IPS-NIHi7 (cell line): ENCODE measurements at regions not wholly inside any gene's neighbourhood (a gene's known extent, or its start where the extent isn't known, plus 50 kb on each side); places are given as distances from the start of the nearest gene placed in this dataset.
"Not testable (repeated sequence)": the region's sequence is repeated elsewhere in the genome, so short reads cannot be mapped to it uniquely, and the experiment has no call there.

ENCODE experiments used
- DNase-seq: peaks from one replicate; pipeline ENCODE4 v3.0.0; 2012; ENCODE audit warnings: mixed read lengths; ENCODE audit errors: extremely low spot score

DNA sequence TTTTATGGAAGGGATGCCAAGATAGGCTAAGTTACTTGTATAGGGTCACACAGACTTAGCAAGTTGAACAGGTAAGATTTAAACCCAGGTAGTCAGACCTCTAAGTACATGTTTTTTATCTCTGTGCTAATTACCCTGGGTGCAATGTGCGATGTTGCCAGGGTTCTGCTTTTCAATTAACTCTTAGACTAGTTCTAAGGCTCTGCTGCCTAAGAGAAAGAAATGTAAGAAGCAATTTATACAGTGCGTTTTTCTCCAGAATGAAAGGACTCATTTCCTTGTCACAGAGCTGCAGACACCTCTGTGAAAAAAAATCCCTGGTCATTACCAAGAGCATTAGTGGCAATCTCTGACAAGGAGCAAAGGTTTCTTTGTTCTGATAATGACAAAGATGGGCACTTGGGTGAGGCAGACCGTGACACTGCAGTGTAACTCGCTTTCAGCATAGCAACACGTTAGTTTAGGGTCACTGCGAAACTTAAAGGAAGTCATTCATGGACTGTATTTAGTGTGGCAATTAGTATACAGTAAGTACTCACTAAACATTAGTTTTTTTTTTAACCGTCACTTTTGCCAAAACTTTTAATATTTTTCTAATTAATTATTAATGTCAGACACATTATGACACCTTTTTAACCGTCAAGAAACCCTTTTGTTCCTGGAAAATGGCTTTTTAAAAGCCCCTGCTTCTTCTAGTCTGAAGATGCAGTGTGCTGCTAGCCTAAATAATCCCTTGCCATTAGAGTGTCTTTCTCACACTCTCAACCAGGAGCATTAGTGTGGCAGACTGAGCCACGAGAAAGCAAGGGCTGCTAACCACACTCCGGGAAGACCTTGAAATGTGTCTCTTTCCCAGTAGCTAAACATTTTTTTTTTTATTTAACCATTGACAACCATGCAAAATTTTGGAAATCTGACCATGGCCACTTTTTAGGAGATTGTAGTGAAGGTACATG is 520.0 kb upstream of the C9orf72 start:
- DNase-seq, result no peak

DNA sequence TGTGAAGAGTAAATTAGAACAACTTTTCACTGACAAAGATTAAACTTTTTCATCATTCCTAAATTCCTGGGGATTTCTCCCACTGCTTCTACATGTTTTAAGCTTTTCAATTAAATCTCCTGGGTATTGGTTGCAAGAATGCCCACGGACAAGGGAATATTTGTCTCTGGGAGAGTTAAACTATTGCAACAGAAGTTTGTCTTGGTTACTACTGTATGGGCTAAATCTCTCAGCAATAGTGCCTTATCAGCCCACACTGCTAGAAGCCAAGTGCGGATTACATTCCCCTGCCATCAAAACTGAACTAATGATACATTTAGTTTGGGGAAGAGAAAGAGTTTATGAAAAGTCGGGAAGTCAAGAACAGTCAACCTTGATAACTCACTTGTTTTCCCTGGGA is 528.2 kb upstream of the C9orf72 start:
- DNase-seq, result no peak

DNA sequence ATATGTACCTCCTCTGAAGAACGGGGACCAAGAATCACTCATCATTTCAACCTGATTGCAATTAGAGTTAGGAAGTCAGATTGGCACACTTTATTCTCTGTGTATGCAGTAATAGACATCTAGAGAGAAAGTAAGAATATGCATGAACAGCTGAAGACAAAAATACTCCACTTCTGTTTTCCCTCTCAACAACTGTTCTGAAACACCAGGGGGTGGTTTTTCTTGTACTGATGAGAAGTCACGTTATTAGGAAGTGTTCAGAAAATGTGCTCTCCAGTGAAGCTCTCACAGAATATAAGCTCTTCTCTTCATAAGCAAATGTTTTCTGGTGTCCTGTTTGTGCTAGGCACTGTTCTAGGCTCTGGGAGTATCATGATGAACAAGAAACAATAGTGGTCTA is 531.7 kb upstream of the C9orf72 start:
- no peak for DNase-seq

DNA sequence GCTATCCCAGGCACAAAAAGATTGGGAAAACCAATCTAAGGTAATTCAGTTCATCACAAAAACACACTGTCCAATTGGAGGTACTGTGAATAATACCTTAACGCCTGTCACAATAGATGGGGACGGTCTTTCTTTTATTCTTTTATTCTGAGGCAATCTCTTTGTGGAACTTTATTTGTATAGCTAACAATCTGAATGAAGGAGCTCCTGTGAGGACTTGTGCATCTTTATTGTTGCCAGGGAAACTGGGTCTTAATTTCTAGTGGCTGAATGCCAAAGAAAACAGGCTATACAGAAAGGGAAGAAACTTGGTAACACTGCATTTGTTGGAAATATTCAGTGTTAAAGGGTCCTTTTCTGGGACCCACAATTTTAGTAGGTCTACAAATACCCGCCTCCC is 546.9 kb upstream of the C9orf72 start:
- DNase-seq, result no peak

DNA sequence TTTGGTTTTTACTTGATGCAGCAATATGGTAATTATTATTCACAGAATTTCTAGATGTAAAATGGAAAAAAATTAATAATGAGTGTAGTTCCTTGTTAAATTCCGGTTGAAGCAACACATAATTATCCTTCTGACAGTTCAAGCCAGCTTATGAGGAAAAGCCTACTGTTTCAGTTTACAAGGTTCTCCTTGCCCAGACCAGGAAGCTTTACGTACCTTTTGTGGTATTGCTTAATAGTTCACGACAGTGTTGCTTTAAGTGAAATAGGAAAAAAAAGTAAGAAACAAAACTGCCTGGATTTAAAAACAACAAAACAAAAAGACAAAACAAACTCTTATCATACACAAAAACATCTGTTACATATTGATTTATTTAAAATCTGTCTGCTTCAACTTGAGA is 547.3 kb upstream of the C9orf72 start:
- no peak for DNase-seq

DNA sequence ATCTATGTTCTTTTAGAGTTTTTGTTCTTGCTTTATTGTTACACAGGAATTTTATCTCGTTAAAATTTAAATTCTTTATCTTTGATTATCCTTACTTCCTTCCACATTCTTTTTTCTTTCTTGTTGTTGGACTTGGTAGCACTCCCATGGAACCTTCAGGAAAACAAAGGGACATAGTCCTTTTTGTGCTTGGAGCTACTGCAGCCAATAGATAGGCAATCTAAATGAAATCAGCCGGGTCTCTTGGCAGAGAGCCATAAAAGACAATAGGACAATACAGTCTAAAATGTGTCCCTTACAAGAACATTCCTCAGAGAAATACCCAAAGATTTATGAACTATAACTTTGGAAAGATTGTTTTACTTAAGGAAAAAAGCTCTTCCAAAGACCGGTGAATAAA is 548.1 kb upstream of the C9orf72 start:
- DNase-seq, result no peak

DNA sequence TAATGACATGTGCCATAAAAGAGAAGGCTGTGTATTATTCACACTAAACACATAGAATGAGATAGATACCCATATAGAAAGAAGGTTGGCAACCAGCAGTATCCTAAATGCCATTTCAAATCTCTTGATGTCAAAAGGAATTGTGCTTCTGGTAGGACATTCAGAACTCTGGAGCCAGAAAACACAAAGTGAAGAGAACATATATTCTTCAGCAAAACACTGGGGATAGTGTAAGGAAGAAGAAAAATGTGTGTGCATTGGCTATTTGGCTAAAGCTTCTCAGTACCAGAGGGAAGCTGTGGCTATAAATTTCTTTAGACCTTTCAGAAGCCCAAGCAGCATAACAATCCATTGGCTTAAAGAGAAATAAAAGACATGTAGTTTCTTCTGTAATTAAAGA is 551.6 kb upstream of the C9orf72 start:
- DNase-seq, result no peak

DNA sequence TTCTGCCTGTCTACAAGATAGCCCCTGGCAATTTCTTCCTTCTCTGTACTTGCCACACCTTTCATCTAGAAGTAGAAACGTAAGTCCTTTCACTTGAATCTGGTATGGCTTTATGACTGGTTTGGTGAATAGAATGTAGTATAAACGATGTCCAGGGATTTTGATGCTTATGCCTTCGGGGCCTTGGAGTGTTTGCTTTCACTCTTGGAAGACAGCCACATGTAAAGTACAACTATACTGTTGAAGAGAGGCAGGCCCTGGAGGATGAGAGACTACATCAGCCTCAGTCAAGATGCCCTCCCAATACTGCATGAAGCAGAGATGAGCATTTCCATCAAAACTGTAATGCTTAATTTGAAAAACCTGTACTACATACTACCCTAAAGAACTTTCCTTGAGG is 553.8 kb upstream of the C9orf72 start:
- DNase-seq, result no peak

DNA sequence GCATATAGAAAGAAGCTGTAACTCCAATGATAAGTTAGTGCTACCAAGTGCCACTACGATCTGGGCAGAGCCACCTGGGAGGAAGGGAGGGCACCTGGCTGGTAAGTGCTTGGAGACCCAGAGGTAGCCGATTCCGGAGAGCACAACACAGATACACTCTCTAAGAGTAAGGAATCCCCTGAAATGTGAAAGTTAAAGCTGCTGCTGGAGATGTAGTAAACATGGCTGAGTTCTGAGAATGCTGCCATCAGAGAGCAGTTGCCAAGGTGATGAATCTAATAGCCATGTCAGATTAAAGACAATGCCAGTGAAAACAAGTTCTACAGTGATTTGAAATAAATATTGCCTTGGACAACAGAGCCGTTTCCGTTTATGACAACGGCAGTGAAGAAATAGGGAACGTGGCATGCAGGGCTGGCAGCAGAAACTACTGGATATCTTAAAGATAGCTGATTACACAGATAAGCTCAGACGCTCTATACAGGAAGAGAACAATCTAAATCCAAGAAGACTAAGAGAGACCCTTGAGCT is 561.2 kb upstream of the C9orf72 start:
- no peak for DNase-seq

DNA sequence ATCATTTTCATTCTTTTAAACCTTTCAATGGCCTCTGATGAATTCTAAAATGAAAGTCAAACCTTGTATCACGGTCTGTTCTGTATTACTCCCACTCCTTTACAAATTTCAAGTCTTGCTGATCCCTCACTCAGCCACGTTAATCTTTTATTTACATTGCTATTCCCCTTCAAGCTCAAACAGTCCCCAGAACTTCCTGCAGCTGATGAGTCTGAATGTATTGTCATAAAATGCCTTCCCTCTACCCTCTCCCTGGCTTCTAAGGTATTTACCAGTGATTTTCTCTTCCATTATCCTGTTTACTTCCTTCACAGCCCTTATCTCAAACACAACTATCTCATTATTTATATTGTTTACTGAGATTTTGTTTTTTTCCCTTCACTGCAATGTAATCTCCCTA is 562.3 kb upstream of the C9orf72 start:
- peak; percentile 10 for DNase-seq

DNA sequence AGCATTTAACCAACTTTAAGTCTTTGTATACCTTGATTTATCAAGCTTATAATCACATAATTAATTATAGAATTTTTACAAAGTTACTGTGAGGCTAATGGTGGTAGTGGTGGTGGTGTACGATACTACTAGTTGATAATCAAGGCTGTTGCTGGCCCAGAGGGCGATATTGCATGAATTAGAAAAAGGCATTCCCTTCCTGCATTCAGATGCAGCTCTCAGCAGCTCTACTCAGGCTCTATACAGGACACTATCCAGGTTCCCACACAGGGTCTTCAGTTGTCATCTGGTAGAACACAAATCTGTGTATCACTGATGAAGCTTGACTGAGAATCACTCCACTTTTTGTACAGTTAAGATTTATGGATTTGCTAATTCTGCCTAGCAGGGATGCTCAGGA is 562.8 kb upstream of the C9orf72 start:
- no peak for DNase-seq

DNA sequence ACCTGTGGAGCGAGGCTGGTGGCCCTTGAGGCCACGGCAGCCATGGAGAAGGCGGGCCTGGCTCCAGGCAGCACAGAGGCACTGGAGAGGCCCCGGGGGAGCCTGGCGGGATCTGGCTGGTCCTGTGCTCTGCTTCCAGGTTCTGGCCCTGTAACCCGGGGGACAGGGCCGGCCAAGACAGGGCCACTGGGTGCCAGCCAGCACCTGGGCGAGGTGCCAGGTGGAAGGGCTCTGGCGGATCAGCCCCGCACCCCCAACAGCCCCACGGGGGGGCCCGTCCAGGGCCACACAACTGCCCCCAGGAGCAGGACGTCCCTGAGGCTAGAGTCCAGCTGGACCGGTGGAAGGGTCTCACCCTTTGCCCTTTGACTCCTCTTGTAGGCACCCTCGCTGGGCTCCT is 574.1 kb upstream of the C9orf72 start:
- not testable (repeated sequence) for DNase-seq

DNA sequence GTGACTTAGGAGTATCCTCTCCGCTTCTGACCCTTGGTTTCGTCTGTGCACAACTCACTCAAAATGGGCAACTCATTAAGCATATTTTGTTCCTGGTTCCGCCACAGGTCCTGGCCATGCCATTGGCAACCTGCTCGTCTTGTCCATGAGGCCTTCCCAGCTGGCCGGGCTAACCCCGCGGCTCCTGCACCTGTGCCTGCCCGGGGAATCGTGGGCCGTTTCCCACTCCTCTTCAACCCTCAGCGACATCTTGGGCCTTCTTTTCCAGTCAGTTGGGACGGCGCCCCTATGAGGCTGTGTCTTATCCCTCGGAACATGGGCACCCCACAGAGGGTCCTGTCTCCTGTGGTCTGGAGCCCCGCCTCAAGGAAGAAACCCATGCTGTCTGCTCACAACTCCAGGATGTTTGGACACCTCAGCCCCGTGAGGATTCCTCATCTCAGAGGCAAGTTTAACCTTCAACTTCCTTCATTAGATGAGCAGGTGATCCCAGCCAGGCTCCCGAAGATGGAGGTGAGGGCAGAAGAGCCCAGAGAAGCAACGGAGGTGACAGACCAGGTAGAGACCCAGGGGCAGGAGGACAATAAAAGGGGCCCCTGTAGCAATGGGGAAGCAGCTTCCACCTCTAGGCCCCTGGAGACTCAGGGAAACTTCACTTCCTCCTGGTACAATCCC is 574.8 kb upstream of the C9orf72 start:
- not testable (repeated sequence) for DNase-seq

DNA sequence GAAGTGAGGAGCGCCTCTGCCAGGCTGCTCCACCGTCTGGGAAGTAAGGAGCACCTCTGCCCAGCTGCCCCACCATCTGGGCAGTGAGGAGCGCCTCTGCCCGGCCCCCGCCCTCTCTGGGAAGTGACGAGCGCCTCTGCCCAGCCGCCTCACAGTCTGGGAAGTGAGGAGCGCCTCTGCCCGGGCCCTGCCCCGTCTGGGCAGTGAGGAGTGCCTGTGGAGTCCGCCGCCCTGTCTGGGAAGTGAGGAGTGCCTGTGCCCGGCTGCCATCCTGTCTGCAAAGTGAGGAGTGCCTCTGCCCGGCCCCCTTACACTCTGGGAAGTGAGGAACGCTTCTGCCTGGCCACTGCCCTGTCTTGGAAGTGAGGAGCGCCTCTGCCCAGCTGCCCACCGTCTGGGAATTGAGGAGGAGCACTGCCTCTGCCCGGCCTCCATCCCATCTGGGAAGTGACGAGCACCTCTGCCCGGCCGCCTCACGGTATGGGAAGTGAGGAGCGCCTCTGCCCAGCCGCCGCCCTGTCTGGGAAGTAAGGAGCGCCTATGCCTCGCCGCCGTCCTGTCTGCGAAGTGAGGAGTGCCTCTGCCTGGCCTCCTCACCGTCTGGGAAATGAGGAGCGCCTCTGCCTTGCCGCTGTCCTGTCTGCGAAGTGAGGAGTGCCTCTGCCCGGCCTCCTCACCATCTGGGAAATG is 576.2 kb upstream of the C9orf72 start:
- not testable (repeated sequence) for DNase-seq

DNA sequence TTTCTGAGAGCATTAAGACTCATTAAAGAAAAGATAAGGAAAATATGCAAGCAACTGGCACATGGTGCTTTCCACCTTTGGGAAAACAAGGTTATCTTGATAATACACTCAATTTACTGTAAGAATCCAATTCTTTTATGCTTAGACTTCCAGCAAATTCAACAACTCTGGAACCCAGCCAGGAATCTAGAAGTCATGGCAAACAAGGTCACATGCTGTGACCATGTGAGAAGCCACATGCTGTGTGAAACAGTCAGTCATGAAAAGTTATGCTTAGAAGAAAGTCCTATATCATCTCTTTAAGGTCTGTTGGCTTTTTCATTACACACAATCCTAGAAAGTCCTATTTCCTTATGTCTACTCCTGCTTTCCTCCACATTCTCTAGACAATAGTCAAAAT is 581.8 kb upstream of the C9orf72 start:
- no peak for DNase-seq

DNA sequence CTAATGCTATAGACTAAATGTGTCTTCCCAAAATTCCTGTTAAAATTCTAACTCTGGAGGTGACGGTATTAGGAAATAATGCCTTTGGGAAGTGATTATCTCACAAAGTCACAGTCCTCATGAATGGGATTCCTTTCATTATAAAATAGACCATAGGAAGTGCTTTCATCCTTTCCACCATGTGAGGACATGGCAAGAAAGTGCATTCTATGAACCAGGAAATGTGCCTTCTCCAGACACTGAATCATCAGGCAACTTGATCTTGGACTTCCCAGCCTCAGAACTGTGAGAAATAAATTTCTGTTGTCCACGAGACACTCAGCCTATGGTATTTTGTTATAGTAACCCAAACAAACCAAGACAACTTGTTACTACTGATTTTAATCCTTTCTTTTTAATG is 582.4 kb upstream of the C9orf72 start:
- DNase-seq, result no peak

DNA sequence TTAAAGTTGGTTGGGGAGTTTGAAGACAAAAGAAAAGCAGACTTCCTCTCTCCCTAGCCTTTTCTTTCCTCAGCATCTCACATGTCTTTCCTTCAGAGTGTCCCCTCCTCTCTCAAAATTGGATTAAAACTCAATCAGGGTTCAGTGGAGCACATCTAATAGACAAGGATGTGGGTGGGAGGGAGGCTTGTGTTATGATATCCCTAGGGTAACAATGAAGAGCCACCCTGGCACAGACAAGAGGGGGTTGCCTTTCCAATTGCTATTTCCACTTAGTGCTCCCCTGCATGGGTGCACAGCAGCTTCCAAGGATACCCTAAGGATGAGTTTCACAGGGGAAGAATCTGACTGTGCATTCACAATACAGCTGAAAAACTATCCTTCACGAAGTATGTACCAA is 585.2 kb upstream of the C9orf72 start:
- no peak for DNase-seq

DNA sequence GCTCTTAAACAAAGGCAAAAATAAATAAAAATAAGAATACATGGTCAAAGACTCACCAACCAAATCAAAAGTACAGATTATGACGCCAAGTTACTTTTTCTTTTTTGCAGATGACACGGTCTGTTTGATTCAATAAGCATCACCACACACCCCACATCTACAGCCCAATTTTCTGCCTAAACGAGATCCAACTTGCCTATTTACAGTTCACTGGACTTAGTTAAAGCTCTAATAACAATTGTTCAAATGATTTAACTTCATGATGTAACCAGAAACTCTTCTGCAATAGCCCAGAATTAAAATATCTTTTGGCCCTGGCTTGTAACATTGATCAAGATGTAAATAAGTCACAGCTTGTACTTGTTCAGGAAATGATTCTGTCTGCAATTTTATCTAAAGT is 590.3 kb upstream of the C9orf72 start:
- no peak for DNase-seq

DNA sequence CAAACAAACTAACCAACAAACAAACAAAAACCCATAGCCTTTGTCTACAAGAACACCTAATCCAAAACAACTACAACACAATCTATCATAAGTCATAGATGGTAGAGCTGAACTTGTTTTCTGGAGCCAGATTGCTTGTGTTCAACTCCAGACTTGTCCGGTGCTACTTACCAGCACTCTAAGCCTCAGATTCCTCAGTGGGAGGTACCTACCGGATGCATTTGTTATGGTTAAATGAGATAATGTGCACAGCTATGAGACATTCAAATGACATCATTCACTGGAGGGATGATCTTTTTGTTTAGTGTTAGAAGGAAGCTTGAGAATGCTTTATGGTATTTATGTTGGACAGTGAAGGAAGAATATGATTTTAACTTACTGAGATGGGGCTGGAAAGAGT is 592.9 kb upstream of the C9orf72 start:
- no peak for DNase-seq

DNA sequence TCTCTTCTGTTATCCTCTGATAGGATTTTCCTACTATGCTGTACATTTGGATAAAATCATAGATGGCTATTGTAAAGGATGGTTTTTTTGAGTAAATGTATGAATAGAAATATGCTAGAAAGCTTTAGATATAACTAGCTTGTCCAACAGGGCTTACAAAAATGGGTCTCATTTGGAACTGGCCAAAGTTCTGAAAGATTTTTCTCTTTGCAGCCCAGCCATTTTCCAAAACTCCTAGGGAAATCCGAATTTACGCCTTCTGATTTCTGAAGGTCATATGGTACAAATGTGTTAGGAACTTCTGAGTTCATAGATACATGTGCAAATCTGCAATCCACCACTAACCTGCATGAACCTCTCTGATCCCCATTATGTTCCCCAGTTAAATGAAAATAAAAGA is 603.9 kb upstream of the C9orf72 start:
- DNase-seq, result no peak

DNA sequence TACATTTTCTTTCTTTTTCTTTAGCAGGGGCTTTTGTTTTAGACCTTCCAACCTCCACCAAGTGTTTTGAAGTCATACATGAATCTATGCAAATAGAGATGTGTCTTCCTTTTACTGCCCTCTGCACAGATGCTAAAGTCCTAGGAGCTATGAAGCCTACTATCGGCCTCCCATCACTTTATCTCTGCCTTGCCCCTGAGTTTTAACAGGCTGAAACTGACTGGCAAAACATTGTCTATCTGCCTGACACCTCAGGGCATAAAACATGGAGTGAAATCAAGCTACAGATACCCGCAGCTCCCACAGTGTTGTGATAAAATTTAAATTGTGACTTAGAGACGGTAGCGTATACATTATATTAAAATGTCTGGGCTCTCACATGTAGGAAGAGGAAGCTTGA is 604.6 kb upstream of the C9orf72 start:
- no peak for DNase-seq

DNA sequence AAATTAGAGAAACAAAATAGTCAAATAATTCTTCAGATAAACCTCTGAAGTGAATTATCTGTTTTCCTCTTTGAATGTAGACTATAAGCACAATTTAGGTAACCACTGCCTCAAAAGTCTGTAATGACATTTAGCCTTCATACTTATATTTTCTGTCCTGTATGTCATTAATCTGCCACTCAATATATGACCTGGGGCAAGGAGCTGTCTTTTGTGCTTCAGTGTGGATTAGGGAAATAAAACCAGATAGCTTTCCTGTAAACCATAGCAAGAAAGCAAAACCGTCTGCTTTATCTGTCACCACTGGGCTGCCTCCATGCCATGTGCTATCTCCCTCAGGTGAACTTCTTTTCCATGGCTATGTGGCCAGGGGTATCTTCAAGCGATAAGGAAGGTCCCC is 606.6 kb upstream of the C9orf72 start:
- no peak for DNase-seq
